Testis (tissue), 2 donors: ENCODE measurements at regions not wholly inside any gene's neighbourhood (a gene's known extent, or its start where the extent isn't known, plus 50 kb on each side); places are given as distances from the start of the nearest gene placed in this dataset.

Experiments
- DNase-seq: peaks from one replicate; pipeline ENCODE4 v3.0.0-alpha.2; 2019
- H3K27ac ChIP-seq, 2 donors: fragments of 200-600 bp; sonication (generic); one replicate each; pipeline ENCODE4 v1.5.1; 2019
- H3K27me3 ChIP-seq: fragments of 200-600 bp; sonication (generic); one replicate; pipeline ENCODE4 v1.5.1; 2019
- H3K36me3 ChIP-seq: fragments of 200-600 bp; sonication (generic); one replicate; pipeline ENCODE4 v1.5.1; 2017; ENCODE audit warnings: low read depth; ENCODE audit errors: missing control alignments
- H3K4me1 ChIP-seq: fragments of 200-600 bp; sonication (generic); one replicate; pipeline ENCODE4 v1.5.1; 2019
- H3K4me3 ChIP-seq, 2 donors: fragments of 200-600 bp; sonication (generic); one replicate each; pipeline ENCODE4 v1.5.1; 2017 to 2019
- H3K9me3 ChIP-seq: fragments of 200-600 bp; sonication (generic); one replicate; pipeline ENCODE4 v1.5.1; 2017
- POLR2A ChIP-seq: fragments of 450-650 bp; IDR thresholded peaks from one replicate; pipeline ENCODE4 v1.6.1; 2017; ENCODE audit warnings: antibody characterized with exemption, mild to moderate bottlenecking, moderate library complexity
- WGBS, 2 donors: methylation state at CpG; one replicate each; pipeline ENCODE4 v1.1.5; 2018; 5-methylcytosine and 5-hydroxymethylcytosine counted together
- intact Hi-C: fragments of 100-400 bp; cut with DNase I; formaldehyde crosslinking; loops from one replicate; pipeline ENCODE4 v1.15.1; 2023; ENCODE audit warnings: low total_unique reads
- TF ChIP-seq, protein P1 (sequence below), 3 experiments: fragments of 450-650 bp in 2 of 3; fragments of 200-600 bp in 1 of 3; sonication (generic) in 1 of 3; IDR thresholded peaks; one replicate each; pipeline ENCODE4 v1.5.1; 2016 to 2019; ENCODE audit warnings: antibody characterized with exemption in 3 of 3, mild to moderate bottlenecking in 2 of 3, moderate library complexity in 1 of 3

DNA sequence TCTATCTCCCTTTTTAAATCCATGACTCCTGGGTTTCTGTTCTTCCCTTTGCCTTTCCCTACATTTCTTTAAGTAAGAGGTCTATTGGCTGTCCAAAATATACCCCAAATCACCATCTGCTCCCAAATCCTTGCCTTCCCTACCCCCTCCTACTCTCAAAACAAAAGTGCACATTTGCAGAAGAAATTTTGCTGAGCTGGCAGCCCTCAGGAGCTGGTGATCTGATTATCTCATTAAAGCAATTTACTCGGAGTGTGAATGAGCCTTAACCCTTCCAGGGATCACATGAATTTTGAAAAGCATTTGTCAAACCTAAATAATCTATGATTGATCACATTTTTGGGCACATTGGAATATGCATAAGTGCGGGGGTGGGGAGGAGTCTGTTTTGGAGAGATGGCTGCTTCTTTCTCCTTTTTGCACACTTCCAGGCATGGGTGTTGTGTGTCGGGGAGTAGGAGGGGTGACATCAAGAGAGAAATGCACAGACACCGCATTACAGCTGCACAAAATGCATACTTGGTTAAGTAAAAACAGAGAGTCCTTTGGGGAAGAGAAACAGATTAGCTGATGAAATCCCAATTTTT is 892.6 kb downstream of the TUSC7 start:
- Histone ChIP-seq H3K9me3 (no peaks in the 10 kb centered on the region), H3K36me3 (no peaks in the 10 kb centered on the region), H3K4me1 (no peaks in the 10 kb centered on the region), H3K27ac (no peak overlapping the region), H3K4me3 (no peak overlapping the region), H3K27me3 (no peaks in the 10 kb centered on the region)
- 79 to 84% methylated on average over 4 of the region's 4 CpGs for WGBS, 2 donors
- intact Hi-C loops, result no loop called here
- TF ChIP-seq, protein P1, sequence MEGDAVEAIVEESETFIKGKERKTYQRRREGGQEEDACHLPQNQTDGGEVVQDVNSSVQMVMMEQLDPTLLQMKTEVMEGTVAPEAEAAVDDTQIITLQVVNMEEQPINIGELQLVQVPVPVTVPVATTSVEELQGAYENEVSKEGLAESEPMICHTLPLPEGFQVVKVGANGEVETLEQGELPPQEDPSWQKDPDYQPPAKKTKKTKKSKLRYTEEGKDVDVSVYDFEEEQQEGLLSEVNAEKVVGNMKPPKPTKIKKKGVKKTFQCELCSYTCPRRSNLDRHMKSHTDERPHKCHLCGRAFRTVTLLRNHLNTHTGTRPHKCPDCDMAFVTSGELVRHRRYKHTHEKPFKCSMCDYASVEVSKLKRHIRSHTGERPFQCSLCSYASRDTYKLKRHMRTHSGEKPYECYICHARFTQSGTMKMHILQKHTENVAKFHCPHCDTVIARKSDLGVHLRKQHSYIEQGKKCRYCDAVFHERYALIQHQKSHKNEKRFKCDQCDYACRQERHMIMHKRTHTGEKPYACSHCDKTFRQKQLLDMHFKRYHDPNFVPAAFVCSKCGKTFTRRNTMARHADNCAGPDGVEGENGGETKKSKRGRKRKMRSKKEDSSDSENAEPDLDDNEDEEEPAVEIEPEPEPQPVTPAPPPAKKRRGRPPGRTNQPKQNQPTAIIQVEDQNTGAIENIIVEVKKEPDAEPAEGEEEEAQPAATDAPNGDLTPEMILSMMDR (IDR thresholded peaks at IDR 0.05), result no peak
- TF ChIP-seq POLR2A, result no peak
- no peak for DNase-seq

DNA sequence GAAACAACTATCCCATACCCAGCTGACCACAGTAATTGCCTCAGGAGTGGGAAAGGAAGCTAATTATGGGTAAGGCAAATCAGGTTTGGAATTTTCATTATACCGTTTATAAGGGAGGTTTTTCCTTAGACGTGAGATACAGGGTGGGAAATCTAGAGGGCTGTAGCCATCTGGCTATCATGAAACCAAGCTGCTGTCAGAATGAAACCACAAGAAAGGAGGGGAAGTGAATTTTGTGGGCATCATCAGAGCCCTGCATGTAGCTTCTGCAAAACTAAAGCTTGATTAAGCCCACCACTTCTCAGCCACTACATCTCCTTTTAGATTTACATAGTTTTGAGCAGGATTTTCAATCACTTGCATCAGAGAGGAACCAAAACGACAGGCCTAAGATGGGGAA is 893.5 kb downstream of the TUSC7 start:
- 38 to 76% methylated on average over 3 of the region's 3 CpGs for WGBS, 2 donors
- no peak for DNase-seq
- intact Hi-C loops, result no loop called here
- H3K27ac ChIP-seq, result no peak overlapping the region
- H3K4me1 ChIP-seq, result no peaks in the 10 kb centered on the region
- TF ChIP-seq POLR2A, result no peak
- TF ChIP-seq, protein P1 (IDR thresholded peaks at IDR 0.05), result no peak
- no peaks in the 10 kb centered on the region for H3K9me3 ChIP-seq
- no peaks in the 10 kb centered on the region for H3K36me3 ChIP-seq
- H3K27me3 ChIP-seq, result no peaks in the 10 kb centered on the region
- no peak overlapping the region for H3K4me3 ChIP-seq

DNA sequence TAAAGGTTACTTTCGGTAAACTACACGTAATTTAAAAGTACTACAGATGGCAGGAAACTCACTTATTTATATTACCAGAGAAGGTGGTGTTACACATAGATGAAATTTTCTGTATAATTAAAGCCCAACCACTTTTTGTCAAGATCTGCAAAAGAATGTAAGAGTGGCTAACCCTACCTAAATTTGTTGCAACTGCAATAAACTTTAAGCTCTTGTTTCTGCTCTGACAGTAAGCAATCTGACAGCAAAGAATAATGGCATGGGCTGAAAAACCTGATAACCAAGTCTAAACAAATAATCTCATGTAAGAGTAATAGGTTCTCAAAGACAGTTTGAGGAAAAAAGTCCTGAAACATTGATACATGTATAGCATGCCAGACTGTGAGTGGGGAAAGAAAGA is 897.3 kb downstream of the TUSC7 start:
- 57 to 73% methylated on average over 2 of the region's 2 CpGs for WGBS, 2 donors
- H3K27me3 ChIP-seq, result no peaks in the 10 kb centered on the region
- TF ChIP-seq, protein P1 (IDR thresholded peaks at IDR 0.05), result no peak
- no peak for TF ChIP-seq POLR2A
- no peak overlapping the region for H3K27ac ChIP-seq
- H3K36me3 ChIP-seq, result no peaks in the 10 kb centered on the region
- no peaks in the 10 kb centered on the region for H3K9me3 ChIP-seq
- H3K4me1 ChIP-seq, result peaks cover 16% of the 10 kb centered on the region
- intact Hi-C loops, result no loop called here
- no peak overlapping the region for H3K4me3 ChIP-seq
- DNase-seq, result no peak

DNA sequence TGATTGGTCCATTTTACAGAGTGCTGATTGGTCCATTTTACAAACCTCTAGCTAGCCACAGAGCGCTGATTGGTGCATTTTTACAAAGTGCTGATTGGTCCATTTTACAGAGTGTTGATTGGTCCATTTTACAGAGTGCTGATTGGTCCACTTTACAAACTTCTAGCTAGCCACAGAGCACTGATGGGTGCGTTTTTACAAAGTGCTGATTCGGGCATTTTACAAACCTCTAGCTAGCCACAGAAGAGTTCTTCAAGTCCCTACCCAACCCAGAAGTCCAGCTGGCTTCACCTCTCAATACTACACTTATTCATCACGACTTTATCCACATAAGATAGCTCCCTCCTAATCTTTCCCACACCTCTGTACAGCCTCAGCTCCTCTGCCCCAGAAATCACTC is 899.8 kb downstream of the TUSC7 start:
- WGBS, 2 donors, result 28 to 64% methylated on average over 4 of the region's 4 CpGs
- Histone ChIP-seq H3K4me3 (peak overlapping the region in 1 of 2 donors; percentile 4), H3K4me1 (peaks cover 16% of the 10 kb centered on the region), H3K9me3 (no peaks in the 10 kb centered on the region), H3K27ac (peak overlapping the region; percentile 71 to 87), H3K27me3 (no peaks in the 10 kb centered on the region), H3K36me3 (no peaks in the 10 kb centered on the region)
- TF ChIP-seq, protein P1 (IDR thresholded peaks at IDR 0.05), result no peak
- no peak for TF ChIP-seq POLR2A
- DNase-seq, result no peak
- intact Hi-C loops, result no loop called here

DNA sequence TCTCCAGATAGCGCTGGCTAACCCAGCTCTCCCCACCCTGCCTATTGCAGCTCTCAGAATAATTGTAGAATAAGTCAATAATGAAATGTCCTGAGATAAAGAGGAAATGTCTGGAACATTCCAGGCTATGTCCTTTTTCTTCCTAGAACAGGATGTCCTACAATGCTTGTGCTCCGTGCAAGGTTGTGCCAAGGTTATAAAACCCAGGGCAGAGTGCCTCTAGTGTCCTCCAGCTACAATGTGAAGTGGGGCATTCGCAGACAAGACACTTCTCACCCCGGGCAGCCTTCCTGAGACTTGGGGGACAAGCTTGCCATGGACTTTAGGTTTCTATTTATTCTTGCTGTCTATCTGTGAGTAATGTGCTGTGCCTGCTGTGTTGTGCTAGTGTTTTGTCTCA is 900.6 kb downstream of the TUSC7 start:
- H3K27me3 ChIP-seq, result no peaks in the 10 kb centered on the region
- intact Hi-C loops, result no loop called here
- DNase-seq, result peak; percentile 72
- H3K36me3 ChIP-seq, result no peaks in the 10 kb centered on the region
- peak overlapping the region in 1 of 2 donors; percentile 4 for H3K4me3 ChIP-seq
- no peak for TF ChIP-seq POLR2A
- TF ChIP-seq, protein P1 (IDR thresholded peaks at IDR 0.05), result no peak
- H3K27ac ChIP-seq, result peak overlapping the region; percentile 71 to 87
- H3K9me3 ChIP-seq, result no peaks in the 10 kb centered on the region
- WGBS, 2 donors, result 14 to 29% methylated on average over 4 of the region's 4 CpGs
- peaks cover 16% of the 10 kb centered on the region for H3K4me1 ChIP-seq
